ENCODE measurements at regions not wholly inside any gene's neighbourhood (a gene's known extent, or its start where the extent isn't known, plus 50 kb on each side); places are given as distances from the start of the nearest gene placed in this dataset. TPM values are rescaled to one million over a fixed set of nuclear protein-coding genes. Genes with fewer than 3 reads are reported as not detected.

GRCh38 chr2:223545830-223546229 is 56.3 kb downstream of the SCG2 start:
- H3K4me1 ChIP-seq (ENCODE audit: control insufficient read depth in 2 of 2, insufficient read depth in 2 of 2, low read length in 2 of 2), result no peaks in the 10 kb centered on the region

More at GRCh38 chr2:223545830-223546229, 56.3 kb downstream of the SCG2 start:
- no peaks in the 10 kb centered on the region for H3K4me1 Mint-ChIP-seq
- Histone ChIP-seq H3K27ac (ENCODE audit: low read length in 2 of 2) (no peak overlapping the region), H2AFZ (ENCODE audit: insufficient read depth, low read depth, low read length, poor library complexity, severe bottlenecking) (no peak overlapping the region), H3K36me3 (replicated peaks in 1 of 2; ENCODE audit: control extremely low read depth in 1 of 2, control insufficient read depth in 1 of 2, extremely low read depth in 1 of 2, insufficient read depth in 2 of 2, low read length in 1 of 2) (no peaks in the 10 kb centered on the region), H3K4me3 (ENCODE audit: control extremely low read depth in 1 of 5, extremely low read depth in 1 of 5, insufficient read depth in 1 of 5, low read depth in 2 of 5, low read length in 4 of 5) (no peak overlapping the region), H3K27me3 (replicated peaks in 1 of 4; ENCODE audit: control extremely low read depth in 1 of 4, control insufficient read depth in 3 of 4, insufficient read depth in 4 of 4, low read length in 3 of 4) (no peaks in the 10 kb centered on the region), H3K79me2 (ENCODE audit: control insufficient read depth, insufficient read depth, low read length) (no peaks in the 10 kb centered on the region), H3K9ac (ENCODE audit: low read length) (no peak overlapping the region), H3K9me3 (ENCODE audit: control extremely low read depth in 1 of 3, control insufficient read depth in 2 of 3, insufficient read depth in 1 of 3, low read length in 2 of 3) (no peaks in the 10 kb centered on the region), H3K4me2 (replicated peaks; ENCODE audit: low read depth, low read length, poor library complexity, severe bottlenecking) (no peak overlapping the region), H4K20me1 (ENCODE audit: control insufficient read depth, insufficient read depth, low read length, poor library complexity, severe bottlenecking) (no peaks in the 10 kb centered on the region)
- no peak overlapping the region for H3K27ac Mint-ChIP-seq
- WGBS (ENCODE audit: insufficient coverage), result no CpG with 5 or more reads among the region's 2 CpGs
- ChIA-PET CTCF (no interaction called here), POLR2A (no interaction called here)
- intact Hi-C loops (cut with micrococcal nuclease), result no loop called here
- H3K4me3 Mint-ChIP-seq, result no peak overlapping the region
- DNase-seq (no peak), ATAC-seq (ENCODE audit: low read depth) (no peak)
- H3K27me3 Mint-ChIP-seq, result peaks cover 3% of the 10 kb centered on the region
- no peaks in the 10 kb centered on the region for H3K9me3 Mint-ChIP-seq (ENCODE audit: insufficient read depth)
- TF ChIP-seq EZH2 (IDR thresholded peaks at IDR 0.05; ENCODE audit: borderline replicate concordance, insufficient read depth, low read depth, low read length, poor library complexity, severe bottlenecking) (no peak), CTCF (IDR thresholded peaks at IDR 0.05) (no peak)

Small RNAs in the stretch of these regions (small RNA-seq; reads per million reads assigned to genes)
- not detected for gene HIGD1AP4 (ENCODE audit: insufficient read length, low read depth, low replicate concordance)
- gene RN7SL807P (ENCODE audit: insufficient read length, low read depth, low replicate concordance), result not detected

Data from B cell (primary cell).